ENCODE measurements at regions not wholly inside any gene's neighbourhood (a gene's known extent, or its start where the extent isn't known, plus 50 kb on each side); places are given as distances from the start of the nearest gene placed in this dataset.

GRCh38 chr9:130772185-130772584 is 62.9 kb upstream of the ABL1 start:
- H3K27ac Mint-ChIP-seq = peak overlapping the region; percentile 7
- no peak for ATAC-seq
- H3K36me3 Mint-ChIP-seq = peaks cover 8% of the 10 kb centered on the region
- ChIA-PET POLR2A (no interaction called here), CTCF (interaction anchor here (0.9 to 1.8 kb wide), 5 partner anchors 40 to 93 kb away, joined by 3 to 24 read pairs (median 4); no protein-coding TSS in a partner anchor)
- H3K4me1 Mint-ChIP-seq = peaks cover 30% of the 10 kb centered on the region
- TF ChIP-seq FOXJ3 (CRISPR knock-in tag; IDR thresholded peaks at IDR 0.05; ENCODE audit: borderline replicate concordance) (no peak), FOXP1 (CRISPR knock-in tag; IDR thresholded peaks at IDR 0.05; ENCODE audit: borderline replicate concordance) (no peak), NFYB (CRISPR knock-in tag; conservative IDR thresholded peaks at IDR 0.05; ENCODE audit: low read depth) (no peak), CDX4 (CRISPR knock-in tag; IDR thresholded peaks at IDR 0.05; ENCODE audit: borderline replicate concordance) (no peak), ZNF232 (CRISPR knock-in tag; IDR thresholded peaks at IDR 0.05) (no peak), IRF2 (CRISPR knock-in tag; IDR thresholded peaks at IDR 0.05; ENCODE audit: borderline replicate concordance, low read depth) (no peak), USF2 (CRISPR knock-in tag; IDR thresholded peaks at IDR 0.05) (no peak), NFATC4 (CRISPR knock-in tag; IDR thresholded peaks at IDR 0.05) (no peak), HMGXB4 (CRISPR knock-in tag; IDR thresholded peaks at IDR 0.05) (no peak), AFF4 (CRISPR knock-in tag; IDR thresholded peaks at IDR 0.05; ENCODE audit: borderline replicate concordance) (no peak), ZNF263 (CRISPR knock-in tag; IDR thresholded peaks at IDR 0.05; ENCODE audit: low read depth) (no peak), ESRRA (CRISPR knock-in tag; IDR thresholded peaks at IDR 0.05; ENCODE audit: borderline replicate concordance) (no peak), ZNF396 (CRISPR knock-in tag; IDR thresholded peaks at IDR 0.05; ENCODE audit: borderline replicate concordance) (no peak), ZNF138 (CRISPR knock-in tag; conservative IDR thresholded peaks at IDR 0.05) (no peak)
- no peak overlapping the region for H3K4me3 Mint-ChIP-seq
- no peaks in the 10 kb centered on the region for H3K27me3 Mint-ChIP-seq (ENCODE audit: low read depth)
- peaks cover 17% of the 10 kb centered on the region for H3K9me3 Mint-ChIP-seq
- DNase-seq (ENCODE audit: low spot score) = no peak

DNA sequence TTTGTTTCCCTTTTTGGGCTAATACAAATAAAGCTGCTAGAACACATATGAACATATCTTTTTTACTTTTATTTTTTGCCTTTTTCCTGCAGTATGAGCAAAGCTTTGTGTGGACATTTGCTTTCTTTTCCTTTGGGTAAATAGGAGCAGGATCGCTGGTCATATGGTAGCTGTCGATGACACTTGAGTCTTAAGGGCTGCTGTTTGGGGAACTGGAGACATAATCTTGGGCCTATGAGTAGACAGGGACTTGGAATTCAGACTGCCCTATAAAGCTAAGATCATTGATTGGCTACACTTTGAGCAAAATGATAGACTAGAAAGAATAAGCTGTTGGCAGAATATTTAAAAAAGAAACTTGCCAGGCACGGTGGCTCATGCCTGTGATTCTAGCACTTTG is 60.9 kb upstream of the ABL1 start:
- peaks cover 8% of the 10 kb centered on the region for H3K36me3 Mint-ChIP-seq
- no peak overlapping the region for H3K27ac Mint-ChIP-seq
- ChIA-PET POLR2A (interaction anchor here (0.8 kb wide), 1 partner anchor 45 kb away, joined by 3 read pairs; no protein-coding TSS in a partner anchor), CTCF (interaction anchor here (1.1 to 1.8 kb wide), 2 partner anchors 73 to 92 kb away, joined by 3 to 16 read pairs; no protein-coding TSS in a partner anchor)
- no peaks in the 10 kb centered on the region for H3K27me3 Mint-ChIP-seq (ENCODE audit: low read depth)
- no peak for ATAC-seq
- no peak overlapping the region for H3K4me3 Mint-ChIP-seq
- DNase-seq (ENCODE audit: low spot score) = no peak
- peaks cover 12% of the 10 kb centered on the region for H3K4me1 Mint-ChIP-seq
- H3K9me3 Mint-ChIP-seq = peaks cover 18% of the 10 kb centered on the region
- TF ChIP-seq, protein P1, sequence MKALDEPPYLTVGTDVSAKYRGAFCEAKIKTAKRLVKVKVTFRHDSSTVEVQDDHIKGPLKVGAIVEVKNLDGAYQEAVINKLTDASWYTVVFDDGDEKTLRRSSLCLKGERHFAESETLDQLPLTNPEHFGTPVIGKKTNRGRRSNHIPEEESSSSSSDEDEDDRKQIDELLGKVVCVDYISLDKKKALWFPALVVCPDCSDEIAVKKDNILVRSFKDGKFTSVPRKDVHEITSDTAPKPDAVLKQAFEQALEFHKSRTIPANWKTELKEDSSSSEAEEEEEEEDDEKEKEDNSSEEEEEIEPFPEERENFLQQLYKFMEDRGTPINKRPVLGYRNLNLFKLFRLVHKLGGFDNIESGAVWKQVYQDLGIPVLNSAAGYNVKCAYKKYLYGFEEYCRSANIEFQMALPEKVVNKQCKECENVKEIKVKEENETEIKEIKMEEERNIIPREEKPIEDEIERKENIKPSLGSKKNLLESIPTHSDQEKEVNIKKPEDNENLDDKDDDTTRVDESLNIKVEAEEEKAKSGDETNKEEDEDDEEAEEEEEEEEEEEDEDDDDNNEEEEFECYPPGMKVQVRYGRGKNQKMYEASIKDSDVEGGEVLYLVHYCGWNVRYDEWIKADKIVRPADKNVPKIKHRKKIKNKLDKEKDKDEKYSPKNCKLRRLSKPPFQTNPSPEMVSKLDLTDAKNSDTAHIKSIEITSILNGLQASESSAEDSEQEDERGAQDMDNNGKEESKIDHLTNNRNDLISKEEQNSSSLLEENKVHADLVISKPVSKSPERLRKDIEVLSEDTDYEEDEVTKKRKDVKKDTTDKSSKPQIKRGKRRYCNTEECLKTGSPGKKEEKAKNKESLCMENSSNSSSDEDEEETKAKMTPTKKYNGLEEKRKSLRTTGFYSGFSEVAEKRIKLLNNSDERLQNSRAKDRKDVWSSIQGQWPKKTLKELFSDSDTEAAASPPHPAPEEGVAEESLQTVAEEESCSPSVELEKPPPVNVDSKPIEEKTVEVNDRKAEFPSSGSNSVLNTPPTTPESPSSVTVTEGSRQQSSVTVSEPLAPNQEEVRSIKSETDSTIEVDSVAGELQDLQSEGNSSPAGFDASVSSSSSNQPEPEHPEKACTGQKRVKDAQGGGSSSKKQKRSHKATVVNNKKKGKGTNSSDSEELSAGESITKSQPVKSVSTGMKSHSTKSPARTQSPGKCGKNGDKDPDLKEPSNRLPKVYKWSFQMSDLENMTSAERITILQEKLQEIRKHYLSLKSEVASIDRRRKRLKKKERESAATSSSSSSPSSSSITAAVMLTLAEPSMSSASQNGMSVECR (CRISPR knock-in tag; IDR thresholded peaks at IDR 0.05; ENCODE audit: borderline replicate concordance) = no peak
- TF ChIP-seq MXD4 (CRISPR knock-in tag; IDR thresholded peaks at IDR 0.05; ENCODE audit: borderline replicate concordance) (no peak), RORB (CRISPR knock-in tag; IDR thresholded peaks at IDR 0.05) (no peak), MAX (CRISPR knock-in tag; IDR thresholded peaks at IDR 0.05) (no peak), OVOL2 (CRISPR knock-in tag; IDR thresholded peaks at IDR 0.05; ENCODE audit: borderline replicate concordance) (no peak), KAT7 (CRISPR knock-in tag; IDR thresholded peaks at IDR 0.05; ENCODE audit: borderline replicate concordance) (no peak), GTF2I (CRISPR knock-in tag; conservative IDR thresholded peaks at IDR 0.05) (no peak), TEAD1 (CRISPR knock-in tag; IDR thresholded peaks at IDR 0.05) (no peak), USF2 (CRISPR knock-in tag; IDR thresholded peaks at IDR 0.05) (no peak), ETV6 (CRISPR knock-in tag; IDR thresholded peaks at IDR 0.05) (no peak)

Data from WTC11 (cell line).